ENCODE measurements at regions not wholly inside any gene's neighbourhood (a gene's known extent, or its start where the extent isn't known, plus 50 kb on each side); places are given as distances from the start of the nearest gene placed in this dataset.

- in situ Hi-C loops (cut with HindIII; ENCODE audit: extremely low pct_ligation_motif_present, low pct_unique_long_range_greater_than_20kb) (no loop called here), intact Hi-C loops (cut with micrococcal nuclease; ENCODE audit: unreplicated experiment) (no loop called here)
- WGBS (ENCODE audit: low lambda C conversion rate): 25% methylated on average over 4 of the region's 4 CpGs
- Histone ChIP-seq H3K9ac (ENCODE audit: insufficient read depth, low read depth, low read length) (no peak overlapping the region), H3K4me2 (ENCODE audit: low read depth, low read length) (no peak overlapping the region), H4K20me1 (ENCODE audit: insufficient read depth, low read length) (no peaks in the 10 kb centered on the region), H3K9me3 (ENCODE audit: low read length) (no peaks in the 10 kb centered on the region), H3K27ac (ENCODE audit: extremely low read length, insufficient read depth, low read length) (no peak overlapping the region), H3K79me2 (ENCODE audit: insufficient read depth, low read length) (no peaks in the 10 kb centered on the region), H3K4me3 (replicated peaks in 1 of 3; ENCODE audit: insufficient read depth in 1 of 3, low read depth in 2 of 3, low read length in 3 of 3) (no peak overlapping the region), H2AFZ (ENCODE audit: low read length) (no peak overlapping the region), H3K36me3 (replicated peaks in 1 of 2; ENCODE audit: control insufficient read depth in 1 of 2, insufficient read depth in 2 of 2, low read length in 2 of 2) (no peaks in the 10 kb centered on the region), H3K4me1 (ENCODE audit: insufficient read depth, low read length) (peaks cover 26% of the 10 kb centered on the region; the same call in 1 of the 2 replicates), H3K27me3 (ENCODE audit: control insufficient read depth in 1 of 2, insufficient read depth in 2 of 2, low read length in 2 of 2) (no peaks in the 10 kb centered on the region; a peak in 2 of 5 replicates)
- ChIA-PET POLR2A (no interaction called here), CTCF (ENCODE audit: low intra/inter-chr PET ratio, low total read pairs) (no interaction called here)
- BruUV-seq (replicated peaks): no TSS peak
- ATAC-seq (no peak), FAIRE-seq (no peak), DNase-seq (ENCODE audit: low spot score) (no peak)
- TF ChIP-seq TGIF2 (CRISPR knock-in tag; IDR thresholded peaks at IDR 0.05) (no peak), MATR3 (CRISPR knock-in tag; IDR thresholded peaks at IDR 0.05) (no peak), PLSCR1 (CRISPR knock-in tag; IDR thresholded peaks at IDR 0.05; ENCODE audit: borderline replicate concordance) (no peak)
Observed at GRCh38 chr13:72523049-72523448, 204.4 kb downstream of the MZT1 start.

GRCh38 chr13:72521940-72522661 is 205.3 kb downstream of the MZT1 start:
- in situ Hi-C loops (cut with HindIII; ENCODE audit: extremely low pct_ligation_motif_present, low pct_unique_long_range_greater_than_20kb): no loop called here
- no peaks in the 10 kb centered on the region for H3K79me2 ChIP-seq (ENCODE audit: insufficient read depth, low read length)
- H3K4me2 ChIP-seq (ENCODE audit: low read depth, low read length): no peak overlapping the region
- no peak overlapping the region for H2AFZ ChIP-seq (ENCODE audit: low read length)
- H3K4me3 ChIP-seq (replicated peaks in 1 of 3; ENCODE audit: insufficient read depth in 1 of 3, low read depth in 2 of 3, low read length in 3 of 3): no peak overlapping the region
- DNase-seq (ENCODE audit: low spot score) (no peak), FAIRE-seq (no peak), ATAC-seq (no peak)
- H4K20me1 ChIP-seq (ENCODE audit: insufficient read depth, low read length): no peaks in the 10 kb centered on the region
- H3K9me3 ChIP-seq (ENCODE audit: low read length): no peaks in the 10 kb centered on the region
- intact Hi-C loops (cut with micrococcal nuclease; ENCODE audit: unreplicated experiment): no loop called here
- H3K4me1 ChIP-seq (ENCODE audit: insufficient read depth, low read length): peaks cover 17% of the 10 kb centered on the region; the same call in 1 of the 2 replicates
- no peak overlapping the region for H3K9ac ChIP-seq (ENCODE audit: insufficient read depth, low read depth, low read length)
- no peaks in the 10 kb centered on the region; a peak in 2 of 5 replicates for H3K27me3 ChIP-seq (ENCODE audit: control insufficient read depth in 1 of 2, insufficient read depth in 2 of 2, low read length in 2 of 2)
- no peak overlapping the region for H3K27ac ChIP-seq (ENCODE audit: extremely low read length, insufficient read depth, low read length)
- no peaks in the 10 kb centered on the region for H3K36me3 ChIP-seq (replicated peaks in 1 of 2; ENCODE audit: control insufficient read depth in 1 of 2, insufficient read depth in 2 of 2, low read length in 2 of 2)
- CTCF ChIA-PET (ENCODE audit: low intra/inter-chr PET ratio, low total read pairs): no interaction called here
- 71% methylated on average over 10 of the region's 10 CpGs for WGBS (ENCODE audit: low lambda C conversion rate)
- TF ChIP-seq ZNF766 (CRISPR knock-in tag; IDR thresholded peaks at IDR 0.05; ENCODE audit: borderline replicate concordance) (no peak), TEAD3 (CRISPR knock-in tag; optimal IDR thresholded peaks at IDR 0.05; ENCODE audit: borderline replicate concordance) (no peak), ZNF24 (IDR thresholded peaks at IDR 0.05) (no peak), RORA (CRISPR knock-in tag; IDR thresholded peaks at IDR 0.05) (no peak), HIVEP1 (CRISPR knock-in tag; IDR thresholded peaks at IDR 0.05) (no peak), PBX3 (CRISPR knock-in tag; IDR thresholded peaks at IDR 0.05; ENCODE audit: borderline replicate concordance) (no peak), TBX3 (IDR thresholded peaks at IDR 0.05; ENCODE audit: borderline replicate concordance) (no peak), MXI1 (IDR thresholded peaks at IDR 0.05; ENCODE audit: borderline replicate concordance, low read depth, low read length) (no peak), STAG1 (CRISPR knock-in tag; IDR thresholded peaks at IDR 0.05) (no peak), ZNF777 (CRISPR knock-in tag; IDR thresholded peaks at IDR 0.05) (no peak), RARA (CRISPR knock-in tag; IDR thresholded peaks at IDR 0.05) (no peak), PLSCR1 (CRISPR knock-in tag; IDR thresholded peaks at IDR 0.05; ENCODE audit: borderline replicate concordance) (no peak)
- POLR2A ChIA-PET: no interaction called here
- BruUV-seq (replicated peaks): no TSS peak
